Activated CD8-positive, alpha-beta memory T cell treated with anti-CD3 and anti-CD28 coated beads, Interleukin-2, amount 50 U/mL, for 4 hours (primary cell): ENCODE measurements at regions not wholly inside any gene's neighbourhood (a gene's known extent, or its start where the extent isn't known, plus 50 kb on each side); places are given as distances from the start of the nearest gene placed in this dataset.

Experiments
- DNase-seq: peaks from one replicate; pipeline ENCODE4 v3.0.0-alpha.2; 2020

DNA sequence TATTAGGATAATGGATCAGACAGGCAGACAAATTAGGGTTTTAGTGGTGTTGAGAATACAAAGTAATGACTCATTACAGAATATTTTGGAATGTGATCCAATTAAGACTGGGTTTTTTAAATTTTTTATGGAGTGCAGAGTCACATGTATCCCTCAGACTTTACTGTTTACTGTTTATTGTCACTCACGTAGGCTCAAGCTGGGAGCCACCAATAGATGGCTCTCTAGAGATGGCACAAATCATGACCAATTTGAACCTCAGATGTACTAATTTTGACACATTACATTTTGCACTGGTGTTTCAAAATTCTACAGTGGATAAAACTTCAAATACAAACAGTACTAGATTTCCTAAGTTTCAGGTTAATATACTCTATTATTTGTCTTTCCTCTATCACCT lies 53.6 kb upstream of the ANO3 start:
- DNase-seq: no peak
